WTC11 (cell line): ENCODE measurements at regions not wholly inside any gene's neighbourhood (a gene's known extent, or its start where the extent isn't known, plus 50 kb on each side); places are given as distances from the start of the nearest gene placed in this dataset.

Experiments
- CREM ChIP-seq: sonication (generic); formaldehyde crosslinking; IDR thresholded peaks from 2 replicates; pipeline ENCODE4 v1.8.1; 2022; ENCODE audit warnings: mild to moderate bottlenecking, missing genetic modification reagents, moderate library complexity
- ELF4 ChIP-seq: sonication (generic); formaldehyde crosslinking; IDR thresholded peaks from 2 replicates; pipeline ENCODE4 v1.8.1; 2022; ENCODE audit warnings: low read depth, mild to moderate bottlenecking, moderate library complexity, missing genetic modification reagents
- FOXK1 ChIP-seq: sonication (generic); formaldehyde crosslinking; IDR thresholded peaks from 2 replicates; pipeline ENCODE4 v1.8.0; 2022; ENCODE audit warnings: mild to moderate bottlenecking, moderate library complexity, missing genetic modification reagents
- JUN ChIP-seq: sonication (generic); formaldehyde crosslinking; IDR thresholded peaks from 2 replicates; pipeline ENCODE4 v1.8.0; 2023; ENCODE audit warnings: mild to moderate bottlenecking, missing genetic modification reagents
- KAT7 ChIP-seq: sonication (generic); formaldehyde crosslinking; IDR thresholded peaks from 2 replicates; pipeline ENCODE4 v1.8.1; 2023; ENCODE audit warnings: missing genetic modification reagents, mild to moderate bottlenecking, borderline replicate concordance
- TF ChIP-seq, protein P1 (sequence below): fragments of 200-600 bp; IDR thresholded peaks from 2 replicates; pipeline ENCODE4 v1.8.0; 2022; ENCODE audit warnings: antibody characterized with exemption
- TF ChIP-seq, protein P2 (sequence below): sonication (generic); formaldehyde crosslinking; IDR thresholded peaks from 2 replicates; pipeline ENCODE4 v1.8.1; 2023; ENCODE audit warnings: mild to moderate bottlenecking, missing genetic modification reagents, moderate library complexity
- TF ChIP-seq, protein P3 (sequence below): fragments of 250-450 bp; sonication (Bioruptor Pico); IDR thresholded peaks from 2 replicates; pipeline ENCODE4 v2.1.2; 2022; ENCODE audit warnings: mild to moderate bottlenecking, moderate library complexity
- TF ChIP-seq, protein P4 (sequence below): sonication (generic); formaldehyde crosslinking; IDR thresholded peaks from 2 replicates; pipeline ENCODE4 v1.8.1; 2022; ENCODE audit warnings: mild to moderate bottlenecking, moderate library complexity, missing genetic modification reagents
- TF ChIP-seq, protein P5 (sequence below): sonication (generic); formaldehyde crosslinking; IDR thresholded peaks from 2 replicates; pipeline ENCODE4 v1.8.1; 2023; ENCODE audit warnings: mild to moderate bottlenecking, moderate library complexity, missing genetic modification reagents

DNA sequence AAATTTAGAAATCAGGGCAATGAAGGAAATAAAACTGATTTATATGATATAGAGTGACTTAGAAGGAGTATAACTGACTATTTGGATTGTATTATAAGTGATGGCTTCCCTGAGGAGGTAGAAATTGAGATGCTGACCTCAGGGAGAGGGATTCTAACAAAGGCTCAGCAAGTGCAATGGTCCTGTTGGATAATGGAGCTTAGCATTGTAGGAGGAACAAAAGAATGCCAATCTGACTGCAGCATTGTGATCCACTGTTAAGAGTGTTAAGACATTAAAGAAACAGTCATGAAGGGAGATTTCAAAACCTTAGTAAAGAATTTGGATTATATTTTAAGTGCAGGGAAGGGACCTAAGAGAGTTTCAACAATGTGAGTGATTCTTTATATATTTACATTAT is 158.4 kb upstream of the NAALADL2 start:
- TF ChIP-seq, protein P1, sequence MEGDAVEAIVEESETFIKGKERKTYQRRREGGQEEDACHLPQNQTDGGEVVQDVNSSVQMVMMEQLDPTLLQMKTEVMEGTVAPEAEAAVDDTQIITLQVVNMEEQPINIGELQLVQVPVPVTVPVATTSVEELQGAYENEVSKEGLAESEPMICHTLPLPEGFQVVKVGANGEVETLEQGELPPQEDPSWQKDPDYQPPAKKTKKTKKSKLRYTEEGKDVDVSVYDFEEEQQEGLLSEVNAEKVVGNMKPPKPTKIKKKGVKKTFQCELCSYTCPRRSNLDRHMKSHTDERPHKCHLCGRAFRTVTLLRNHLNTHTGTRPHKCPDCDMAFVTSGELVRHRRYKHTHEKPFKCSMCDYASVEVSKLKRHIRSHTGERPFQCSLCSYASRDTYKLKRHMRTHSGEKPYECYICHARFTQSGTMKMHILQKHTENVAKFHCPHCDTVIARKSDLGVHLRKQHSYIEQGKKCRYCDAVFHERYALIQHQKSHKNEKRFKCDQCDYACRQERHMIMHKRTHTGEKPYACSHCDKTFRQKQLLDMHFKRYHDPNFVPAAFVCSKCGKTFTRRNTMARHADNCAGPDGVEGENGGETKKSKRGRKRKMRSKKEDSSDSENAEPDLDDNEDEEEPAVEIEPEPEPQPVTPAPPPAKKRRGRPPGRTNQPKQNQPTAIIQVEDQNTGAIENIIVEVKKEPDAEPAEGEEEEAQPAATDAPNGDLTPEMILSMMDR, result no peak
- no peak for TF ChIP-seq KAT7
- TF ChIP-seq FOXK1 (CRISPR knock-in tag), result no peak
- TF ChIP-seq, protein P2, sequence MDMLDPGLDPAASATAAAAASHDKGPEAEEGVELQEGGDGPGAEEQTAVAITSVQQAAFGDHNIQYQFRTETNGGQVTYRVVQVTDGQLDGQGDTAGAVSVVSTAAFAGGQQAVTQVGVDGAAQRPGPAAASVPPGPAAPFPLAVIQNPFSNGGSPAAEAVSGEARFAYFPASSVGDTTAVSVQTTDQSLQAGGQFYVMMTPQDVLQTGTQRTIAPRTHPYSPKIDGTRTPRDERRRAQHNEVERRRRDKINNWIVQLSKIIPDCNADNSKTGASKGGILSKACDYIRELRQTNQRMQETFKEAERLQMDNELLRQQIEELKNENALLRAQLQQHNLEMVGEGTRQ (CRISPR knock-in tag), result no peak
- TF ChIP-seq CREM (CRISPR knock-in tag), result no peak
- TF ChIP-seq, protein P3, sequence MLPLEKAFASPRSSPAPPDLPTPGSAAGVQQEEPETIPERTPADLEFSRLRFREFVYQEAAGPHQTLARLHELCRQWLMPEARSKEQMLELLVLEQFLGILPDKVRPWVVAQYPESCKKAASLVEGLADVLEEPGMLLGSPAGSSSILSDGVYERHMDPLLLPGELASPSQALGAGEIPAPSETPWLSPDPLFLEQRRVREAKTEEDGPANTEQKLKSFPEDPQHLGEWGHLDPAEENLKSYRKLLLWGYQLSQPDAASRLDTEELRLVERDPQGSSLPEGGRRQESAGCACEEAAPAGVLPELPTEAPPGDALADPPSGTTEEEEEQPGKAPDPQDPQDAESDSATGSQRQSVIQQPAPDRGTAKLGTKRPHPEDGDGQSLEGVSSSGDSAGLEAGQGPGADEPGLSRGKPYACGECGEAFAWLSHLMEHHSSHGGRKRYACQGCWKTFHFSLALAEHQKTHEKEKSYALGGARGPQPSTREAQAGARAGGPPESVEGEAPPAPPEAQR (CRISPR knock-in tag), result no peak
- TF ChIP-seq ELF4, result no peak
- TF ChIP-seq JUN (CRISPR knock-in tag), result no peak
- TF ChIP-seq, protein P4, sequence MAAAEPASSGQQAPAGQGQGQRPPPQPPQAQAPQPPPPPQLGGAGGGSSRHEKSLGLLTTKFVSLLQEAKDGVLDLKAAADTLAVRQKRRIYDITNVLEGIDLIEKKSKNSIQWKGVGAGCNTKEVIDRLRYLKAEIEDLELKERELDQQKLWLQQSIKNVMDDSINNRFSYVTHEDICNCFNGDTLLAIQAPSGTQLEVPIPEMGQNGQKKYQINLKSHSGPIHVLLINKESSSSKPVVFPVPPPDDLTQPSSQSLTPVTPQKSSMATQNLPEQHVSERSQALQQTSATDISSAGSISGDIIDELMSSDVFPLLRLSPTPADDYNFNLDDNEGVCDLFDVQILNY (CRISPR knock-in tag), result no peak
- TF ChIP-seq, protein P5, sequence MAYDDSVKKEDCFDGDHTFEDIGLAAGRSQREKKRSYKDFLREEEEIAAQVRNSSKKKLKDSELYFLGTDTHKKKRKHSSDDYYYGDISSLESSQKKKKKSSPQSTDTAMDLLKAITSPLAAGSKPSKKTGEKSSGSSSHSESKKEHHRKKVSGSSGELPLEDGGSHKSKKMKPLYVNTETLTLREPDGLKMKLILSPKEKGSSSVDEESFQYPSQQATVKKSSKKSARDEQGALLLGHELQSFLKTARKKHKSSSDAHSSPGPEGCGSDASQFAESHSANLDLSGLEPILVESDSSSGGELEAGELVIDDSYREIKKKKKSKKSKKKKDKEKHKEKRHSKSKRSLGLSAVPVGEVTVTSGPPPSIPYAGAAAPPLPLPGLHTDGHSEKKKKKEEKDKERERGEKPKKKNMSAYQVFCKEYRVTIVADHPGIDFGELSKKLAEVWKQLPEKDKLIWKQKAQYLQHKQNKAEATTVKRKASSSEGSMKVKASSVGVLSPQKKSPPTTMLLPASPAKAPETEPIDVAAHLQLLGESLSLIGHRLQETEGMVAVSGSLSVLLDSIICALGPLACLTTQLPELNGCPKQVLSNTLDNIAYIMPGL (CRISPR knock-in tag), result no peak
